Hepatic stellate cell (primary cell): ENCODE measurements at regions not wholly inside any gene's neighbourhood (a gene's known extent, or its start where the extent isn't known, plus 50 kb on each side); places are given as distances from the start of the nearest gene placed in this dataset.
"Not testable (repeated sequence)": the region's sequence is repeated elsewhere in the genome, so short reads cannot be mapped to it uniquely, and the experiment has no call there.

Source experiments
- DNase-seq: peaks from one replicate; pipeline ENCODE4 v3.0.0; 2011; ENCODE audit warnings: low spot score

DNA sequence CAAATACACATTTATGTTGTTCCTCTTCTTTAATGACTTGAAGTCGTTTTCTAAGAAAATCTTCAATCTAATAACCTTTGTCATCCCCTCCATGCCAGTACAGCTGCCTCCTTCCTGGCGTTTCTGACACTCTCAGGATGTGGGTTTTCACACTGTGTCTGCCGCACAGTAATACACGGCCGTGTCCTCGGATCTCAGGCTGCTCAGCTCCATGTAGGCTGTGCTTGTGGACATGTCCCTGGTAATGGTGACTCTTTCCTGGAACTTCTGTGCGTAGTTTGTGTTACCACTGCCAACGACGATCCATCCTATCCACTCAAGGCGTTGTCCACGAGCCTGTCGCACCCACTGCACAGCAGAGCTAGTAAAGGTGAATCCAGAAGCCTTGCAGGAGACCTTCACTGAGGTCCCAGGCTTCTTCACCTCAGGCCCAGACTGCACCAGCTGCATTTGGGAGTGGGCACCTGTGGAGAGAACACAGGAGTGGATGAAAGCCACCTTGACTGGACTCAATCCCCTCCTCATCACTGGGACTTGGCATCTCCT lies 1095.9 kb downstream of the TMEM121 start:
- DNase-seq: no peak

DNA sequence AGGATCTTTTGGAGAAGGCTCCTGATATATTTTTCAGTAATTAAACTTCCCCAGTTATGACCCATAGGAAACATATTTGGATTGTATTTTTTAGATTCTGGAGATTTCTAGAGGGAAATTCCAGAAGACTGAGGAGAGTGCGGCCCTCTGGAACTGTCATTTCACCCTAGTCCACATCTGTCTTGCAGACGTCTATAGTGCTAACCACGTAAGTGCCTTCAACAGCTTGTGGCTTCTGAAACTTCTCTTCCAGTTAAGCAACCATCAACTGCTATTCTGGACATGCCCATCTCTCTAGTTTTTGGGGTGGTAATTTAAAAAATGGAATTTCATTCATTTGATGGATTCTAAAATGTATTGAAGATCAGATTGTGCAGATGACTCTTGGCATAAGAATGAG lies 1098.8 kb downstream of the TMEM121 start:
- DNase-seq: no peak

DNA sequence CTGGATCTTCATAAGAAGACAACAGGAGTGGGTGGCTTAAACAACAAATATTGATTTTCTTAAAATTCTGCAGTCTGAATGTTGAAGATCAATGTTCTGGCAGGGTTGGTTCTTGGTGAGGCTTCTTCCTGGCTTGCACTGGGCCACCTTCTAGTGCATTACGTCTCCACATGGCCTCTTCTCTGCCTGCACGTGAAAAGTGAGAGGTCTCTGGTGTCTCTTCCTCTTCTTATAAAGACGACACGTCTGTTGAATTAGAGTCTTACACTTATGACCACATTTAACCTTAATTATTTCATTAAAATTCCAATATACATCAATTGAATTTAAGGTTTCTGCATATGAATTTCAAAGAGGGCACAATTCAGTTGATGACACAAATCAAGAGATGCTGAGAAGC lies 1100.1 kb downstream of the TMEM121 start:
- DNase-seq: not testable (repeated sequence)

DNA sequence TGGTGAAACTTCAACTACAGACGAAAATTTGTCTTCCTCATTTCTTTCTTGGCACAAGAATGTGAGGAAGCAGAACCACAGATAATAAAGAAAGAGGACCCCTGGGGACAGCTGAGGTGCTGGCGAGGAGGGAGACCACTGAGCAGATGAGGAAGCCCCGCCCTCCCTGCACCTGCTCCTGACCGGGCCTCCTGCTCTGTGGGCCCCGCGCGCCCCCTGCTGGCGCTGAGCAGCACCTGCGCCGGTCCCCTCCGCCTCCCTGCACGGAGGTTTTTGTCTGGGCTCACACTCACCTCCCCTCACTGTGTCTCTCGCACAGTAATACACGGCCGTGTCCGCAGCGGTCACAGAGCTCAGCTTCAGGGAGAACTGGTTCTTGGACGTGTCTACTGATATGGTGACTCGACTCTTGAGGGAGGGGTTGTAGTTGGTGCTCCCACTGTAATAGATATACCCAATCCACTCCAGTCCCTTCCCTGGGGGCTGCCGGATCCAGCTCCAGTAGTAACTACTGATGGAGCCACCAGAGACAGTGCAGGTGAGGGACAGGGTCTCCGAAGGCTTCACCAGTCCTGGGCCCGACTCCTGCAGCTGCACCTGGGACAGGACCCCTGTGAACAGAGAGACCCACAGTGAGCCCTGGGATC lies 1100.7 kb downstream of the TMEM121 start:
- DNase-seq: not testable (repeated sequence)

DNA sequence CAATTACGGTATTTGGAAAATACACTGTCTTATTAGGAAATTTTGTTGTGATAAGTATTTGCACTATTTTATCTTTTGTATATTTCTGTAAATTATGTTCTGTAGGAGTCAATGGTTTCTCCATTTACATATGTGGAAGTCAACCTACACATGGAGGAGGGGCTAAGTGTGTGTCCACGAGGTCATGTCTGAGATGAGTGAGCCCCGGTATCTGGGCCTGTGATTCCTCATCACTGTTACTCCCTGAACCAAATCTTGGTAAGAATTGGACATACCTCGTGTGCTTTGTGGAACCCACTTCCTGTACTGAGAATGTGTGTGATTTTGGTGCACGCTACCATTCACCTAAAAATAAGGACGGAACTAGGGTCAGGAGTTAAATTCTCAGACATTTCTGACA lies 1105.5 kb downstream of the TMEM121 start:
- no peak for DNase-seq

DNA sequence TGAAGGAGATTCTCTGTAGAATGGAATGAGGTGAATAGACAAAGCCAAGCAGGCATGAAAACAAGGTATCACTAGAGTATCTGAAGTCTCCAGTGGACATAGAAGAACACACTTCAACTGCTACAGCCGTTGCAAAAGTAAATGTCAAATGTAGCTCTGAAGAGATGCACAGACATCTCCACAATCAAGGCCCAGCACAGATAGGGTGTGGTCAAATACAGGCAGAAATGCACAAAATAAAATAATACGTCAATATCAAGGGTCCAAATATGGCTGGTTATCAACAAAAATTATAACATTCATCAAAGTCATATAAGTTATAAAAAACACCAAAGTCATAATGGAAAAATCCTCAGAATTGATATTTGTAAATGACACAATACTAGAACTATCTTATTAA lies 1107.3 kb downstream of the TMEM121 start:
- no peak for DNase-seq

DNA sequence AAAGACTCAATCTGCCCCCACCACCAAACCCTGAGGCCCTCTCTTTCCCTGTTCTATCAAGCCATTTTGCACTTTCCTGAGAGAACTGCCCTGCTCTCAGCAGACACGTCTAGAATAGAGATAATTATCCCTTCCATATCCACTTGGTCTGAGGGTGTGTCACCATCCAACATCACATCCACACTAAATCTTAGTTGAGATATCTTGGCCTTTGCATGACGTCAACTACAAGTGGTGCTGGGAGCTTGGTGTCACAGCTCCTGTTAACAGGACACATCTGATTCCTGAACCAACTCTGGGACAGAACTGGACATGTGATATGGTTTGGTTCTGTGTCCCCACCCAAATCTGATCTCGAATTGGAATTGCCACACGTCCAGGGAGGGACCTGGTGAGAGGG lies 1109.2 kb downstream of the TMEM121 start:
- no peak for DNase-seq

DNA sequence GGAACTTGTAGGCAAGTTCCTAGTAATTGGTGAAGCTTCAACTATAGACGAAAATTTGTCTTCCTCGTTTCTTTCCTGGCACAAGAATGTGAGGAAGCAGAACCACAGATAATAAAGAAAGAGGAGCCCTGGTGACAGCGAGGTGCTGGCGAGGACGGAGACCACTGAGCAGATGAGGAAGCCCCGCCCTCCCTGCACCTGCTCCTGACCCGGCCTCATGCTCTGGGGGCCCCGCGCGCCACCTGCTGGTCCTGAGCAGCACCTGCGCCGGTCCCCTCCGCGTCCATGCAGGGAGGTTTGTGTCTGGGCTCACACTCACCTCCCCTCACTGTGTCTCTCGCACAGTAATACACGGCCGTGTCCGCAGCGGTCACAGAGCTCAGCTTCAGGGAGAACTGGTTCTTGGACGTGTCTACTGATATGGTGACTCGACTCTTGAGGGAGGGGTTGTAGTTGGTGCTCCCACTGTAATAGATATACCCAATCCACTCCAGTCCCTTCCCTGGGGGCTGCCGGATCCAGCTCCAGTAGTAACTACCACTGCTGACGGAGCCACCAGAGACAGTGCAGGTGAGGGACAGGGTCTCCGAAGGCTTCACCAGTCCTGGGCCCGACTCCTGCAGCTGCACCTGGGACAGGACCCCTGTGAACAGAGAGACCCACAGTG lies 1112.5 kb downstream of the TMEM121 start:
- DNase-seq: not testable (repeated sequence)

DNA sequence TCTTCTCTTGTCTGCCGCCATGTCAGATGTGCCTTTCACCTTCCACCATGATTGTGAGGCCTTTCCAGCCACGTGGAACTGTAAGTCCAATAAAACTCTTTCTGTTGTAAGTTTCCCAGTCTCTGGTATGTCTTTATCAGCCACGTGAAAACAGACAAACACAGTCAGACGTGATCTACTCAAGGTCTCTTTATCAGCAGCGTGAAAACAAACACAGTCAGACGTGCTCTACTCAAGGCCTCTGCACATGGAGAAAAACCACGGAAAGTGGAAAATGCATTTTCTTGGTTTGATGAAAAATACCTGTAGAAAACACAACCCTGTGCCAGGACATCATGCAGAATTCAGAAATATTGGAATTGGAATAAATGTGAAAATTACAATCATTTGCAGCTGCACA lies 1115.7 kb downstream of the TMEM121 start:
- DNase-seq: no peak

DNA sequence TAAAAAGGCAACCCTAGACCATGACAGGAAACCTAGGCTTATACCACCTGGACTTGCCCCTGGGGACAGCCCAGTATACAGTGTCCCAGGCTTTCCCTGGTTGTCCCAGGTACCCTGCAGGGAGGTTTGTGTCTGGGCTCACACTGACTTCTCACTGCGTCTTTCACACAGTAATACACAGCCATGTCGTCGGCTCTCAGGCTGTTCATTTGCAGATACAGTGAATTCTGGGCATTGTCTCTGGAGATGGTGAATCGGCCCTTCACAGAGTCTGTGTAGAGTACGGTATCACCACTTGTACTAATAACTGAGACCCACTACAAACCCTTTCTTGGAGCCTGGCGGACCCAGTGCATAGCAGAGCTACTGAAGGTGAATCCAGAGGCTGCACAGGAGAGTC lies 1116.6 kb downstream of the TMEM121 start:
- DNase-seq: not testable (repeated sequence)

DNA sequence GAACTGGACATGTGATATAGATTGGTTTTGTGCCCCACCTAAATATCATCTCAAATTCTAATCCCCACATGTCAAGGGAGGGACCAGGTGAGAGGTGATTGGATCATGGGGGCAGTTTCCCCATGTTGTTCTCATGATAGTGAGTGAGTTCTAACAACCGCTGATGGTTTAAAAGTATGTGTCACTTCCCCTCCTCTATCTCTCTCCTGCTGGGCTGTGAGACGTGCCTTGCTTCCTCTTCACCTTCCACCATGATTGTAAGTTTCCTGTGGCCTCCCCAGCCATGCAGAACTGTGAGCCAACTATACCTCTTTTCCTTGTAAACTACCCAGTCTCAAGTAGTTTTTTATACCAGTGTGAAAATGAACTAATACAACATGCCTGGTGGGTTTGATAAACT lies 1122.5 kb downstream of the TMEM121 start:
- DNase-seq: not testable (repeated sequence)

DNA sequence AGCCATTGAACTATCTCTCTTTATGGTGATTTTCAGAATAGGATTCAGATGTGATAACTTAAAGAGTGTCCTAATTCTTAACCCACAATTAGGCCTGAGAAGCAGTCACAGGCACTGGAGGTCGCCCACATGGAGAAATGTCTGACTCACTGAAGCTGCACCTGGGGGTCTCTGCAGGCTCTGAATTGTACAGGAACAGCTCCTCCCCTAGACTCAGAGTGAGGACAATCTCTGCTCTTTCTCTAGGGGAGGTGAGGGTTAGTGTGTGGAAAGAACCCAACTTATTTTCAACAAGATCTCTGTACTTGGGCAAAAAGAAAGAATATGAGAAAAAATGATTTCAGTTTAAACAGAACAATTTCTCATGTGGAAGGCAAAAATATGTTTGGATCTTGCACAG lies 1124.6 kb downstream of the TMEM121 start:
- no peak for DNase-seq

DNA sequence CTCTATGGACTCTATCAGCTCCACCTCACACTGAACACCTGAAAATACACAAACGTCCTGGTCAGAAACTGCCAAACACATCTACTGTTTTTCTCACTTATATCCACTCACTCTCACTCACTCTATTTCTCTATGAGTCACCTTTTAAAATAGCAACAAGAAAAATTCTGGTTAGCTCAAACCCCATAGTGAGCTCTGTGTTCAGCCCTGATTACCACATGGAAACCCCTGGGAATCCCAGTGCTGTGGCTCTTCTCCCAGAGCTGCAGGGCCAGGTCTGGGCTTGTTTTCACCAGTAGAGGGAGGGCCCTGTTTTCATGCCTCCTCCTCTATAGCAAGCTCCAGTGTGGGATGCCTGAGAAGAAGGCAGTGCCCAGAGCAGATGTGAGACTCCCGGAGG lies 1126.1 kb downstream of the TMEM121 start:
- DNase-seq: no peak

DNA sequence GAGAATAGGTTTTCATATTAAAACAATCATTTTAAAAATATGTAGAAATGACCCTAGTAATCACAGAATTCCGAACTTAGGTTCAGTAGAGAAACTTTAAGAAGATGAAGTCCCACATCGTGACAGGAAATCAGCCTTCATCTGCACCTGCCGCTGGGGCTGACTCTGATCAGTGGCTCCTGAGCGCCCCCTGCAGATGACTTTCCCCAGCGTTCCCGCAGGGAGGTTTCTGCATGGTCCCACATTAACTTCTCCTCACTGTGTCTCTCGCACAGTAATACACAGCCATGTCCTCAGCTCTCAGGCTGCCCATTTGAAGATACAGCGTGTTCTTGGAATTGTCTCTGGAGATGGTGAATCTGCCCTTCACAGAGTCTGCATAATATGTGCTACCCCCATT lies 1131.1 kb downstream of the TMEM121 start:
- no peak for DNase-seq

DNA sequence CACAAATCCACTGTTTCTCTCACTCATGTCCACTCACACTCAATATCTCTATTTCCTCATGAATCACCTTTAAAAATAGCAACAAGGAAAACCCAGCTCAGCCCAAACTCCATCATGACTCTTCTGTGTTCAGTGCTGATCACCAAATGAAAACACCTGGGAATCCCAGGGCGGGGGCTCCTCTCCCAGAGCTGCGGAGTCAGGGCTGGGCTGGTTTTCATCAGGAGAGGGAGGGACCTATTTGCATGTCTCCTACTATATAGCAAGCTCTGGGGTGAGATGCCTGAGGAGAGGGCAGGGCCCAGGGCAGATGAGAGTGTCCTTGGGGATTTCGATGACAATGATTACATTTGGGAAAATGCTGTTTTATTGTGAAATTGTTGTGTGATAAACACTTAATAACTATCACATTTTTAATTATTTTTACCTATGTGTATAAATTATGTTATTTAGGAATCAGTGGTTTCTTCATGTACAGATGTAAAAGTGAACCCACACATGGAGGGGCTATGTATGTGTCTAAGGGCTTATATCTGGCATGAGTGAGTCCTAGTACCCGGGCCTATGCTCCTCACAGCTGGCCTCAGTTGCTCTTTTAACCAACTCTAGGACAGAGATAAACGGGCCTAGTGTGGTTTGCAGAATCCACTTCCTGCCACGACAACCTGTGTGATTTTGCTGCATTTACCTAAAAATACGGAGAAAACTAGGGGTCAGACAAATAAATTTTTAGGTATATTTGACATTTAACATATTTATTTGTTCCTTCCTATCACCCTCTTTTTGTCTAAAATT lies 1131.9 kb downstream of the TMEM121 start:
- DNase-seq: not testable (repeated sequence)

DNA sequence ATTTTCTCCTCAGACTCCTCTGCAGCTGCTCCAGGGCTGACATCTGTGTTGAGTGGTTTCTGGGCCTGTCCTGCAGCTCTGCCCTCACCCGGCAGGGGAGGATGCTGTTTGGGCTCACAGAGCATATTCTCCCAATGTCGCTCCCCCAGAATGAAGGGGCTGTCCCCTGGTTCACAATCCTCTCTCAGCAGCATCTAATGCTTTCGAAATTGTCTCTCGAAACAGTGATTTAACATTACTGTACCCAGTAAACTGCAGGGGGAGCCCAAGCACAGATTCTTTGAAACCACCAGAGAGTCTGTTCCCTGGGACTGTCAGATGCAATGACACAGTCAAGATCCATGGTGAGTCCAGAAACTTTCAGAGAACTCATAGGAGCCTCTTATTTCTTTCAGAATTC lies 1135.2 kb downstream of the TMEM121 start:
- not testable (repeated sequence) for DNase-seq

DNA sequence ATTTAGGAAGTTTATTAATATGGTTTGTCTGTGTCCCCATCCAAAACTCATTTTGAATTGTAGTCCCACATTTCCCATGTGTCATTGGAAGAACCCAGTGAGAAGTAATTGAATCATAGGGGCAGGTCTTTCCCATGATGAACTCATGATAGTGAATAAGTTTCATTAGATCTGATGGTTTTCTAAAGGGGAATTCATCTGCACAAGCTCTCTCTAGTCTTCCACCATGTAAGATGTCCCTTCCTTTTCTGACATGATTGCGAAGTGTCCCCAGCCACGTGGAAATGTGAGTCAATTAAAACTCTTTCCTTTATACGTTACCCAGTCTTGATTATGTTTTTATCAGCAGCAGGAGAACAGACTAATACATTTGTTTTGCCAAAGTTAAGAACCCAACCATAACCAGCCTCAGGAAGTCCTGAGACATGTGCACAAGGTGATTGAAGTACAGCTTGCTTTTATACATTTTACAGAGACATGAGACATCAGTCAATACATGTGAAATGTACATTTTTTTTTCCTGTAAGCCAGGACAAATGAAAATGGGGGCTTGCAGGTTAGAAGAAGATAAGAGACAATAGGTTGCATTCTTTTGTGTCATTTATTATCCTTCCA lies 1136.7 kb downstream of the TMEM121 start:
- DNase-seq: no peak

DNA sequence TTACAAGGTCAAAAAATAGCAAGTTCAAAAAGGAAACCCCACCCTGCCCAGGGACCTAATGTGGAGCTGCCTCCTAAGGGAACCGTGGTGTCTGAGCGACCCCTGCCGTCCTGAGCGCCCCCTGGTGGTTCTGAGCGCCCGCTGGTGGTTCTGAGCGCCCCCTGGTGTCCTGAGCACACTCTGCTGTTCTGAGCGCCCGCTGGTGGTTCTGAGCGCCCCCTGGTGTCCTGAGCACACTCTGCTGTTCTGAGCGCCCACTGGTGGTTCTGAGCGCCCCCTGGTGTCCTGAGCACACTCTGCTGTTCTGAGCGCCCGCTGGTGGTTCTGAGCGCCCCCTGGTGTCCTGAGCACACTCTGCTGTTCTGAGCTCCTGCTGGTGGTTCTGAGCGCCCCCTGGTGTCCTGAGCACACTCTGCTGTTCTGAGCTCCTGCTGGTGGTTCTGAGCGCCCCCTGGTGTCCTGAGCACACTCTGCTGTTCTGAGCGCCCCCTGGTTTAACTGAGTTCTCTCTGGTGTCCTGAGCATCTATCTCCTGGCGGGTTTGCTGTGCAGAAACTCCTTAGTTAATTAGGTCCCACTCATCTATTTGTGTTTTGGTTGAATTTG lies 1137.5 kb downstream of the TMEM121 start:
- not testable (repeated sequence) for DNase-seq

DNA sequence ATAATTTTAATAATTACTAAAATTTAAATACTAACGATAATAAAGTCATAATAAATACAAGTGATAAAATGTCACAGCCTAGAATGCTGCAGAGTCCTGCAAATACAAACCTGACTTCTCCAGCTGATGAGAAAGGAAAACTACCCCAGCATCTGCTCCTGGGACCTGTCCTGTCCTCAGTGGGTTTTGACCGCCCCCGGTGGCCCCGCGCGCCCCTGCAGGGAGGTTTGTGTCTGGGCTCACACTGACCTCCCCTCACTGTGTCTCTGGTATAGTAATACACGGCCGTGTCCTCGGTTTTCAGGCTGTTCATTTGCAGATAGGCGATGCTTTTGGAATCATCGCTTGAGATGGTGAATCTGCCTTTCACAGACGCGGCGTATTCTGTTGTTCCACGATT lies 1139.4 kb downstream of the TMEM121 start:
- DNase-seq: no peak

DNA sequence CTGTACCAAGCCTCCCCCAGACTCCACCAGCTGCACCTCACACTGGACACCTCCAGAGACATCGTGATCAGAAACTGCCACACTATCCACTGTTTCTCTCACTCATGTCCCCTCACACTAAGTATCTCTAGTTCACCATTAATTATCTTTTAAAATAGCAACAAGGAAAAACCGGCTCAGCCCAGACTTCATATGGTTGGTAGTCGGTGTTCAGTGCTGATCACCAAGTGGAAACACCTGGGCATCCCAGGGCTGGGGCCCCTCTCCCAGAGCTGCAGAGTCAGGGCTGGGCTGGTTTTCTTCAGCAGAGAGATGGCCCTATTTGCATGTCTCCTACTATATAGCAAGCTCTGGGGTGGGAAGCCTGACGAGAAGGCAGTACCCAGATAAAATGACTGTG lies 1140.0 kb downstream of the TMEM121 start:
- DNase-seq: no peak

DNA sequence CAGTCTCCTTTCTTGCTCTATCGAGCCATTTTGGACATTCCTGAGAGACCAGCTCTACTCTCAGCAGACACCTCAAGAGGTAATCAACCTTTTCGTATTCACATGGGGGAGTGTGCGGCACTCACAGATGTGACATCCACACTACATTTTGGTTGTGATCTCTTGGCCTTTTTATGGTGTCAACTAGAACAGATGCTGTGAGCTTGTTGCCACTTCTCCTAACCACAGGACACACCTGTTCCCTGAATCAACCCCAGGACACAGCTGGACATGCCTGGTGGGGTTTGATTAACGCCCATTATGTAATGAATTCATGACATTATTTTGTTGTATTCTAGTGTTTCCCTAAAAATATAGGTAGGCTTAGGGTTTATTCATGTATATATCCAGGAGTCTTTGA lies 1143.6 kb downstream of the TMEM121 start:
- no peak for DNase-seq

DNA sequence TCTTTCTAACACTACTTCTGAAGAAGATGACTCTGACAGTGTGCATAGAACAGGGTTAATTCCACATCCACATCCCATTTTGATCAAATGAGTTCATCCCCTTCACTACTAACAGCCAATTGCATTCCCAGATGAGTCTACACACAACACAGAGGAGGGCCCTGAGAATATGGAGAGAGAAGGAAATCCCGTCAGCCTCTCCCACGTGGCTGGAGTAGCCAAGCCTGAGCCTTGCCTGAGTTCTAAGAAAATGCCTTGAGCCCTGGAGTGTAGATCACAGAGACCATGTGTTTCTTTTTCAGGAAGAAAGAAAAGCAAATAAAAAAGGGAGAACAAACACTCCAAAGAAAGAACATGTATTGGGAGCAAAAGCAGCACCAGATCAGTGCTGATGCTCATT lies 1147.7 kb downstream of the TMEM121 start:
- not testable (repeated sequence) for DNase-seq
